ENCODE measurements at regions not wholly inside any gene's neighbourhood (a gene's known extent, or its start where the extent isn't known, plus 50 kb on each side); places are given as distances from the start of the nearest gene placed in this dataset.
"Not testable (repeated sequence)": the region's sequence is repeated elsewhere in the genome, so short reads cannot be mapped to it uniquely, and the experiment has no call there.

GRCh38 chr13:90640976-90641375 is 706.5 kb upstream of the MIR17HG start:
- Histone ChIP-seq H3K36me3 (no peaks in the 10 kb centered on the region), H3K9me3 (no peaks in the 10 kb centered on the region), H3K4me3 (no peak overlapping the region), H3K27me3 (no peaks in the 10 kb centered on the region), H3K27ac (no peak overlapping the region), H3K4me1 (no peaks in the 10 kb centered on the region)
- no peak for TF ChIP-seq CTCF (IDR thresholded peaks at IDR 0.05)
- DNase-seq (ENCODE audit: low spot score): no peak

GRCh38 chr13:90641884-90642283 is 705.6 kb upstream of the MIR17HG start:
- Histone ChIP-seq H3K27me3 (no peaks in the 10 kb centered on the region), H3K36me3 (no peaks in the 10 kb centered on the region), H3K4me1 (no peaks in the 10 kb centered on the region), H3K27ac (no peak overlapping the region), H3K9me3 (no peaks in the 10 kb centered on the region), H3K4me3 (no peak overlapping the region)
- no peak for DNase-seq (ENCODE audit: low spot score)
- TF ChIP-seq CTCF (IDR thresholded peaks at IDR 0.05): no peak

- Histone ChIP-seq H3K36me3 (no peaks in the 10 kb centered on the region), H3K27ac (no peak overlapping the region), H3K27me3 (no peaks in the 10 kb centered on the region), H3K4me3 (no peak overlapping the region), H3K9me3 (no peaks in the 10 kb centered on the region), H3K4me1 (no peaks in the 10 kb centered on the region)
- TF ChIP-seq CTCF (IDR thresholded peaks at IDR 0.05): no peak
- DNase-seq (ENCODE audit: low spot score): no peak
Observed at GRCh38 chr13:90645582-90645981, 701.9 kb upstream of the MIR17HG start.

GRCh38 chr13:90648497-90648896 is 699.0 kb upstream of the MIR17HG start:
- H3K27me3 ChIP-seq: no peaks in the 10 kb centered on the region
- no peak for DNase-seq (ENCODE audit: low spot score)
- no peak overlapping the region for H3K27ac ChIP-seq
- H3K4me1 ChIP-seq: no peaks in the 10 kb centered on the region
- no peak for TF ChIP-seq CTCF (IDR thresholded peaks at IDR 0.05)
- no peaks in the 10 kb centered on the region for H3K9me3 ChIP-seq
- no peaks in the 10 kb centered on the region for H3K36me3 ChIP-seq
- no peak overlapping the region for H3K4me3 ChIP-seq

- TF ChIP-seq CTCF (IDR thresholded peaks at IDR 0.05): no peak
Observed at GRCh38 chr13:90652036-90652435, 695.5 kb upstream of the MIR17HG start.

GRCh38 chr13:90654970-90655369 is 692.5 kb upstream of the MIR17HG start:
- no peak for TF ChIP-seq CTCF (IDR thresholded peaks at IDR 0.05)
- H3K36me3 ChIP-seq: no peaks in the 10 kb centered on the region
- no peak for DNase-seq (ENCODE audit: low spot score)
- H3K4me3 ChIP-seq: no peak overlapping the region
- no peak overlapping the region for H3K27ac ChIP-seq
- H3K4me1 ChIP-seq: no peaks in the 10 kb centered on the region
- H3K9me3 ChIP-seq: no peaks in the 10 kb centered on the region
- H3K27me3 ChIP-seq: no peaks in the 10 kb centered on the region

More at GRCh38 chr13:90652036-90652435, 695.5 kb upstream of the MIR17HG start:
- no peak overlapping the region for H3K4me3 ChIP-seq
- DNase-seq (ENCODE audit: low spot score): no peak
- H3K27ac ChIP-seq: no peak overlapping the region
- no peaks in the 10 kb centered on the region for H3K36me3 ChIP-seq
- no peaks in the 10 kb centered on the region for H3K27me3 ChIP-seq
- H3K9me3 ChIP-seq: no peaks in the 10 kb centered on the region
- no peaks in the 10 kb centered on the region for H3K4me1 ChIP-seq

GRCh38 chr13:90664200-90664599 is 683.3 kb upstream of the MIR17HG start:
- not testable (repeated sequence) for DNase-seq (ENCODE audit: low spot score); H3K27me3 ChIP-seq; H3K4me3 ChIP-seq; H3K27ac ChIP-seq; H3K9me3 ChIP-seq; H3K4me1 ChIP-seq; H3K36me3 ChIP-seq

Measured in right atrium auricular region (tissue), 2 donors.